Fibroblast of upper back skin (primary cell): ENCODE measurements at regions not wholly inside any gene's neighbourhood (a gene's known extent, or its start where the extent isn't known, plus 50 kb on each side); places are given as distances from the start of the nearest gene placed in this dataset.
"Not testable (repeated sequence)": the region's sequence is repeated elsewhere in the genome, so short reads cannot be mapped to it uniquely, and the experiment has no call there.

Experiments
- DNase-seq: peaks from one replicate; pipeline ENCODE4 v3.0.0-alpha.2; 2013

DNA sequence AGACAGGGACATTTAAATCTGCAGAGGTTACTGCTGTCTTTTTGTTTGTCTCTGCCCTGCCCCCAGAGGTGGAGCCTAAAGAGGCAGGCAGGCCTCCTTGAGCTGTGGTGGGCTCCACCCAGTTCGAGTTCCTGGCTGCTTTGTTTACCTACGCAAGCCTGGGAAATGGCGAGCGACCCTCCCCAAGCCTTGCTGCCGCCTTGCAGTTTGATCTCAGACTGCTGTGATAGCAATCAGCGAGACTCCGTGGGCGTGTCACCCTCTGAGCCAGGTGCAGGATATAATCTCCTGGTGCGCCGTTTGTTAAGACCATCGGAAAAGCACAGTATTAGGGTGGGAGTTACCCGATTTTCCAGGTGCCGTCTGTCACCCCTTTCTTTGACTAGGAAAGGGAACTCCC is 93.3 kb downstream of the ANKRD30BL start:
- DNase-seq: not testable (repeated sequence)

DNA sequence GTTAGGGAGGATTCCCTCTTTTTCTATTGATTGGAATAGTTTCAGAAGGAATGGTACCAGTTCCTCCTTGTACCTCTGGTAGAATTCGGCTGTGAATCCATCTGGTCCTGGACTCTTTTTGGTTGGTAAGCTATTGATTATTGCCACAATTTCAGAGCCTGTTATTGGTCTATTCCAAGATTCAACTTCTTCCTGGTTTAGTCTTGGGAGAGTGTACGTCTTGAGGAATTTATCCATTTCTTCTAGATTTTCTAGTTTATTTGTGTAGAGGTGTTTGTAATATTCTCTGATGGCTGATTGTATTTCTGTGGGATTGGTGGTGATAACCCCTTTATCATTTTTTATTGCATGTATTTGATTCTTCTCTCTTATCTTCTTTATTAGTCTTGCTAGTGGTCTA is 96.4 kb downstream of the ANKRD30BL start:
- DNase-seq: not testable (repeated sequence)

DNA sequence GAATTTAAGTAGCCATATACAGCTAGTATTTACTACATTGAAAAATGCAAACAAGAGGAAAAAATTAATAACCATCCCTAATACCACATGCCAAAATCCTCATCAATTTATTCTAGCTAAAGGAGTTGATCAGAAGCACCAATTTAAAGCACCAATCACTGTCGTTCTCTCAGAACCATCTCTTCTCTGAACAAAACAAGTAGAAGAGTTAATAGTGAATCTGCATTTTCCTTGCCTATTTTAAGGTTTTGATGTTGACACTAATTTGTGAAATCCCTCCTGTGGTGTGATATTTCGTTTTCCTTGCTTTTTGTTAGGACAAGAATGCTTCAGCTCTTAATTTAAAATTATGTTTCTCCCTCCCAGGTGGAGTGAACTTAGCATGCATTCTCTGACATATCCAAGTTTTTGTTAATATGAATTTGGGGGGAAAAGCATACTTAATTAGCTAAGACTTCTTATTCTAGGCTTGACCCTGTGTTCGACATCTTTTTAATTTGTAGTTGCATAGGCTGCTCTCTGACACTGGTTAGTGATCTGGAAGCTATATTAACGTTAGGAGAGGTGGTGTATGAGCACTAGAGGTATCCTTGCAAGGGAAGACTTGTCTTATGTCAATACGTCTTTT is 122.0 kb downstream of the ANKRD30BL start:
- DNase-seq: not testable (repeated sequence)

GRCh38 chr2:132038883-132039235 is 122.9 kb downstream of the ANKRD30BL start:
- not testable (repeated sequence) for DNase-seq

GRCh38 chr2:132038179-132038882 is 123.4 kb downstream of the ANKRD30BL start:
- DNase-seq: no peak

GRCh38 chr2:132037527-132038178 is 124.1 kb downstream of the ANKRD30BL start:
- DNase-seq: no peak

DNA sequence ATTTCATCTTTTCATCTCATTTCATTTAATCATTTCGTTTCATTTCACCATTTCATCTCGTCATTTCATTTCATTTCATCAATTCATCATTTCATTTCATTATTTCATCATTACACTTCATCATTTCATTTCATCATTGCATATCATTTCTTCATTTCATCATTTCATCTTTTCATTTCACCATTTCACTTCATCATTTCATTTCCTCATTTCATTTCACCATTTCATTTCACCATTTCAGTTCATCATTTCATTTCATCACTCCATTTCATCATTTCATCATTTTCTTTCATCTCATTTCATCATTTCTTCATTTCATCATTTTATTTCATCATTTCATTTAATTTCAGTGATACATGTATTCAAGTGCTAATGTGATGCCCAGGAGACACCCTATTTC is 127.1 kb downstream of the ANKRD30BL start:
- no peak for DNase-seq

DNA sequence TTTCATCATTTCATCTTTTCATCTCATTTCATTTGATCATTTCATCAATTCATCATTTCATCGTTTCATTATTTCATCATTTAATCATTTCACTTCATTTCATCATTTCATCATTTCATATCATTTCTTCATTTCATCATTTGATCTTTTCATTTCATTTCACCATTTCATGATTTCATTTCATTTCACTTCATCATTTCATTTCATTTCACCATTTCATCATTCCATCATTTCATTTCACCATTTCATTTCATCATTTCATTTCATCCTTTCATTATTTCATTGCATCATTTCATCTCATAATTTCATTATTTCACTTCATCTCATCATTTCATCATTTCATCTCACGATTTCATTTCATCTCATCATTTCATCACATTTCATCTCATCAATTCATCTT is 127.8 kb downstream of the ANKRD30BL start:
- DNase-seq: no peak

GRCh38 chr2:132033365-132033764 is 128.4 kb downstream of the ANKRD30BL start:
- DNase-seq: no peak

DNA sequence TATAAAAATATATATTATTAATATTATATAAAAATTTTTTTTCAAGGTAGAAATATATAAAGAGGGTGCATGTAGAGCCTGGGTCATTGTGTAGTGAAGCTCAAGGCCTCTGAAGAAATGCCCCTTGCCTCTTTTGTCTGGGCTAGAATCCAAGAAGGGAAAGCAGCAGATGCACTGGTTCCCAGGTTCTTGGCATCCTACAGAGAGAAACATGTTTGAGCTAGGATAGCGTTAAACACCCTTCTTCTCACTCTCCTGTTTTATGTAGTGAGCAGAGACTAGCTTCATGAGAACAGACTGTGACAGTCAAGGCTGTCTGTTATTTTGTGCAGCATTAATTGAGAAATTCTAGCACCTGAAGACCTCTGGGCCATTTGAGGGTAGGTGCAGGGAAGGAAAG is 149.7 kb downstream of the ANKRD30BL start:
- DNase-seq: not testable (repeated sequence)

DNA sequence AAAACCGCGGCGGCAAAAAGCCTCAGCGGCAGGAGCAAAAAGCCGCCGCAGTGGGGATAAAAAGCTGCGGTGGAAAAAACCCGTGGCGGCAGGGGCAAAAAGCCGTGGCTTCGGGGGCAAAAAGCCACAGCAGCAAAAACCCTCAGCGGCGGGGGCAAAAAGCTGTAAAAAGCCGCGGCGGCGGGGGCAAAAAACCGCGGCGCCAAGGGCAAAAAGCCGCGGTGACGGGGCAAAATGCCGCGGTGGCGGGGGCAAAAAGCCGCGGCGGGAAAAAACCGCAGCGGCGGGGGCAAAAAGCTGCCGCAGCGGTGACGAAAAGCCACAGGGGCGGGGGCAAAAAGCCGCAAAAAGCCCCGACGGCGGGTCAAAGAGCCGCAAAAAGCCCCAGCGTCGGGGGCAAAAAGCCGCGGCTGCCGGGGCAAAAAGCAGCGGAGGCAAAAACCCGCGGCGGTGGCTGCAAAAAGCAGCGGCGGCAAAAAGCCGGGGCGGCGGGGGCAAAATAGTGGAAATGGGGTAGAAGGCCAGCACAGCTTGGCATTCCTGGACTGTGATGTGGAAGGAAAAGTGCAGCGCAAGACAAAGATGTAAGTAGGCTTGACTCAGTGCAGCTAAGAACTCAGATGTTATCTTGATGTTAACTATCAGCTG is 151.8 kb downstream of the ANKRD30BL start:
- peak; percentile 2 for DNase-seq

DNA sequence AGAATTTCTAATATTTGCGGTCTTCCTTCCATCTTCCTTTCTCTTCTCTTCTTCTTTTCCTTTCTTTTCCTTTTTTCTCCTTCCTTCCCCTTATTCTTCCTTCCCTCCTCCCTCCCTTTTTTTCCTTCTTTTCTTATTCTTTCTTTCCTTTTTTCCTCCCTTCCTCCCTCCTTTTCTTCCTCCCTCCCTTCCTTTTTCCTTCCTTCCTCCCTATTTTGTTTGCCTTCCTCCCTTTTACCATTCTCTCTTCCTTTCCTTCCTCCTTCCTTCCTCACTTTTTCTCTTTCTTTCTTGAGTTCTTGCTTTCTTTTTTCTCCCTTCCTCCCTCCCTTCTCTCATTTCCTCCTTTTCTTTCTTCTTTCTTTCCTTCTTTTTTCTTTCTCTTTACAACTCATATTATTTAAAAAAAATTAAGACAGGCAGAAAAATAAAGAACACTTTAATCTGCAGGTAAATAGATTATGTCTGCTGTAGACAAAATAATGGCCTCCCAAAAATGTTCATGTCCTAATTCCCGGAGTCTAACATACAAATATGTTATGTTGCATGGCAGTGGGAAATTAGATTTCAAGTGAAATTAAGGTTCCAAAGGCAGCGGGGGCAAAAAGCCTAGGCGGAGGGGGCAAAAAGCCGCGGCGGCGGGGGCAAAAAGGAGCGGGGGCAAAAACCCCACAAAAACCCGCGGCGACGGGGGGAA is 152.4 kb downstream of the ANKRD30BL start:
- DNase-seq: no peak

- not testable (repeated sequence) for DNase-seq
These were observed 171.0 kb downstream of the ANKRD30BL start for GRCh38 chr2:131990751-131991150.

- DNase-seq: not testable (repeated sequence)
These were observed 195.1 kb downstream of the ANKRD30BL start for GRCh38 chr2:131966671-131967070.

DNA sequence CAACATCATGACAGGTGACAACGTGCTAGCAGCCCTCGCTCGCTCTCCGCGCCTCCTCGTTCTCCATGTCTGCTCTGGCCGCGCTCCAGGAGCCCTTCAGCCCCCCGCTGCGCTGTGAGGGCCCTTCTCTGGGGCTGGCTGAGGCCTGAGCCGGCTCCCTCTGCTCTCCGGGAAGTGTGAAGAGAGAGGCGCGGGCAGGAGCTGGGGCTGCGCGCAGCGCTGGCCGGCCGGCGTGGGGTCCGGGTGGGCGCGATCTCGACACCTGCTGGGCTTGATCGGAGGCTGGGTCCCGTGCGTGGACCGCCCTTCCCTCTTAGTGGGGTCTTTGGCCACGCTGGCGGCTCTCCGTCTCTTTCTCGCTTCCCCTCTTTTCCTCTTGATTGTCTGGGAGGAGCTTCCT is 195.5 kb downstream of the ANKRD30BL start:
- DNase-seq: no peak

DNA sequence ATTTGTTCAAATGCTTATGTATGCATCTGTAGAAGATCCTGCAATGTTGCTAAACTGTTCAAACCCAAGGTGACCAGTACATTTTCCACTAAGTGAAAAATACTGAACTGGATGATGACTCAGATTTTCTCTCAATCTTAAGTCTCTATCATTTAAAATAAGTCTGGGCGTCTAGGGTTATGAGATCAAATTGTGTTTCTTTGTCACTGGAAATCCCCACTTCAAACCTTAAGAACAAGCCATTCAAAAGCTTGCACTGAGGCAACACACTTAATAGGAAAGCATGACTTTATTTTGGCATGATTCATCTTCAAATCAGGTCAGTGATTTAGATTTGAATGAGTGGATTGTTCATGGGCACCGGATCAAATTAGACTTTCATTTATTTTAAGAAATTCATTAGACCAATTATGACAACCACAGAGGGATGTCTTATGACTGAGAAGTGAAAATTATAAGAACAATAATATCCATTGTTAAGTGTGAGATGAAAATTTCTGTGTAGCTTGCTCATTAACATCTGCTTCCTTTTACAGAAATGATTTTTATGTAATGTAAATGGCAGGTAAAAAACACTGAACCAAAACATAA is 203.6 kb downstream of the ANKRD30BL start:
- not testable (repeated sequence) for DNase-seq

GRCh38 chr2:131948641-131949040 is 213.1 kb downstream of the ANKRD30BL start:
- not testable (repeated sequence) for DNase-seq

DNA sequence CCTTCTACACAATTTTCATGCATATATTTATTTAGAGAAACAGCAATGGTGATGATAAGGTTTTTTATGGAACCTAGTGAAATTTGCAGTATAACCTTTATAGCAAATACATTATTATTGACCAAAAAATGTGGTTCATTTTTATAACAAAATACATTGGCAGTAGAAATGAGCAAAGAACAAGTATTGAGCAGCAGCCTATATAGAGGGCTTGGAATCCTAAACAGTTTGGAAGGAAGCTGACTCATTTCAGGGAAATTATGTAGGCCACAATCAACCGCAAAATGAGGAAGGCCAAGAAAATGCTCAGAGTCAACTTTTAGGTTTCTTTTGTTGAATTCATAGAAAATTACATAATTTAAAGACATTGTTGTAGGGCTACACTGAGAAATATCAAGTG is 238.5 kb downstream of the ANKRD30BL start:
- DNase-seq: peak; percentile 6

DNA sequence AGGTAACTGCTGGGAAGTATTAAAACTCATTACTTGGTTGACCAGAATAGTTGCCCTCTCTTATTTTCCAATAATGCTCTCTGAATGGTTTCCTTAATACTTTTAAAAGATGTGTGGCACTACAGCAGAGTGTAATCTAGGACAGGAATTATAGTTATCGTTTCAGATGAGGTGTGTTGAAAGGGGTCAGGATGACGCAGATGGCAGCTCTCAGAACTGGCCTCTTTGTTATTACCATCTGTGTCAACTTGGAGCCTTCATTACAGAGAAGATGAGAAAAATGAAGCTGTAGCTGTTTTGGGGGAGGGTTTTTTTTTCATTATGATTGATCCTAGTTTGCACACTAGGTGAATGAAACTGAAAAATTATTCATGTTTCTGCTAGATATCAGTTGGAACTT is 238.9 kb downstream of the ANKRD30BL start:
- peak; percentile 31 for DNase-seq
